HPDE6-E6E7 (cell line): ENCODE measurements at regions not wholly inside any gene's neighbourhood (a gene's known extent, or its start where the extent isn't known, plus 50 kb on each side); places are given as distances from the start of the nearest gene placed in this dataset.

Experiments
- DNase-seq: peaks from one replicate; pipeline ENCODE4 v3.0.0; 2011; ENCODE audit warnings: missing footprints; ENCODE audit errors: extremely low spot score

- DNase-seq, result peak; percentile 26
These were observed 683.5 kb downstream of the TRIML1 start for GRCh38 chr4:188822698-188823097.

DNA sequence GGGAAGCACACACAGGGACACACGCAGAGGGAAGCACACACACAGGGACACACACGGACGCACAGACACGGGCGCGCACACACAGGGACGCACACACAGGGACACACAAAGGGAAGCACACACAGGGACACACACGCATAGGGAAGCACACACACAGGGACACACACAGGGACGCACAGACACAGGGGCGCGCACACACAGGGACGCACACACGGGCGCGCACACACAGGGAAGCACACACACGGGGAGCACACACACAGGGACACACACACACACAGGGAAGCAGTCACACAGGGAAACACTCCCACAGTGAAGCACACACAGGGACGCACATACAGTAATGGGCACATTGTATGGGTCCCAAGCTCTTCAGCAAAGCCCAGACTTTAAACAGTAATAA lies 685.3 kb downstream of the TRIML1 start:
- DNase-seq, result no peak

GRCh38 chr4:188826393-188826792 lies 687.2 kb downstream of the TRIML1 start:
- DNase-seq, result no peak

GRCh38 chr4:188839704-188840103 lies 700.5 kb downstream of the TRIML1 start:
- DNase-seq, result no peak

DNA sequence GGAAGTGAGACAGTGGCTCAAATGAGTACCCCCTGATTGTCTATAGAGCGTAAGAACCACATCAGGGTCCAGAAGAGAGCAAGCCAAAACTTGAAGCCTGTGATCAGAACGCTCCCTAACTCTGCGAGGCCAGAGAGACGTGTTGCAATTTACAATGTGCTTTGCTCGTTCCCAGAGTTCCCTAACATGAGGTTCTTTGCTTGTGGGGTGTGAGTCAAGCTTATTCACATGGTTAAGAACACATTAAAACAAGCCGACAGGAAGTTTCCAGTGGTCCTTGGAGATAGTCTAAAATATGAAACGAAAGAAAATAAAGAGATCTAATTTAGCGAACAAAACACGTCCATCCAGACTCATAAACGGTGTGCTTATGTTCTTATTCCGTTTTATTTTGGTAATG lies 702.3 kb downstream of the TRIML1 start:
- DNase-seq, result no peak

DNA sequence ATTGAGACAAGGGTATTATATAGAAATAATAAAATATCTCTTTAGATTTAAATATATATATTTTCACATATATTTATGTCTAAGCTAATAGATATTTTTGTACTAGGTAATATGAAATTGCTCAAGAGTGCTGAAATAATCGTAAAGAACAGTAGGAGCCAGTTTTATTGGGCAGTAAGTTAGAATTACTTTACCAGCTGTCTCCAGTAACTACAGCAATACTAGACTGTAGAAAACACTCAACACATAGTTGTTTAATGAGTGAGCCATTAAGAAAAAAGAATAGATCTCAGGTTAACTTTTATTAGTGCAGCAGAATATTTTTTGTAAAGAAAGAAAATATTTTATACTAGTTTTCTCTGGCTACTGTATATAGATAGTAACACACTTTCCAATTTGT lies 715.2 kb downstream of the TRIML1 start:
- no peak for DNase-seq

DNA sequence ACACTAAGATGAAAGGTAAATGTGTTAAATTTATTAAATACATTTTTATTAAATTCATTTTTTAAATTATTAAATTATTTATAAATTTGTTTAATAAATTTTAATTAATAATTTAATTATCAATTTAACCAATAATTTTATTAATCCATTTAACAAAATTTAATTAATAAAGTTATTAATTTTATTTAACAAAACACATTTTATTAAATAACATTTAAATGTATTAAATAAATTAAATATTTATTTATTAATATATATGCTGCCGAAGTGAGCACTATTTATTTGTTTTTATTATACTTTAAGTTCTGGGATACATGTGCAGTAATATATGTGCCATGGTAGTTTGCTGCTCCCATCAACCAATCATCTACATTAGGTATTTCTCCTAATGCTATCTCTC lies 719.5 kb downstream of the TRIML1 start:
- DNase-seq, result no peak

GRCh38 chr4:188864741-188865140 lies 725.5 kb downstream of the TRIML1 start:
- DNase-seq, result no peak

GRCh38 chr4:188867796-188868195 lies 728.6 kb downstream of the TRIML1 start:
- peak; percentile 33 for DNase-seq

DNA sequence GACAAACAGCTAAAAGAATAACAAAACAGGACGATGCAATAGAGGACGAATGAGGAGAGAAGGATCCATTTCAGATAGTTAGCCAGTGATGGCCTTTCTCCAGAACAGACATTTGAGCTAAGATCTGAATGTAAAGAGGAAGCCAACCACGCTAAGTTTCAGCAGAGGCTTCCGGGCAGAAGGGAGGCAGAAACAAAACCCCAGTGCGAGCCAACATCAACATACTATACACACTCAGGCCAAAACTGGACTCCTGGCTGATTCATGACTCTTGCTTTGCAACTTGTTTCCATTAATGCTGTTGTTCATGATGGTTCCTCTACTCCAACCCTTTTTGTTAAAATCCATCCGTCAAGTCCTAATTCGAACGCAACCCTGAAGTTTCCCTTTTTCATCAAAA lies 730.3 kb downstream of the TRIML1 start:
- DNase-seq, result no peak

GRCh38 chr4:188872809-188873208 lies 733.6 kb downstream of the TRIML1 start:
- no peak for DNase-seq

DNA sequence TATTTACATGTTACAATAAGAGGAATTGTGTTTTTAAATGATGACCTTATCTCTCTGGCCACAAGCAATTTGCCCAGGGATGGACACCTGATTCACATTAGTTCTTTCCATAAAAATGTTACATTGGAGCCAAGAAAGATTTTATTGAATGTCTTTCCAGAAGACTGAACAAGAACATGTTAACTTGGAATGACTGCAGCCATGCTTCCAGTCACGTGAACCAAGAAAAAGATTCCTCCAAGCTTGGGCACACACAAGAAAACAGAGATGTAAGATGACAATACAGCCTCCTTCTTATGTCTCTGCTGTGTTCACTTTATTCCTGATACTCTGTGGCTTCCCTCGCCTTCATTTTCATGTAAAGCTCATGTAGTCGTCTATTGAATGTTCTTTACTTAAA lies 737.6 kb downstream of the TRIML1 start:
- no peak for DNase-seq

DNA sequence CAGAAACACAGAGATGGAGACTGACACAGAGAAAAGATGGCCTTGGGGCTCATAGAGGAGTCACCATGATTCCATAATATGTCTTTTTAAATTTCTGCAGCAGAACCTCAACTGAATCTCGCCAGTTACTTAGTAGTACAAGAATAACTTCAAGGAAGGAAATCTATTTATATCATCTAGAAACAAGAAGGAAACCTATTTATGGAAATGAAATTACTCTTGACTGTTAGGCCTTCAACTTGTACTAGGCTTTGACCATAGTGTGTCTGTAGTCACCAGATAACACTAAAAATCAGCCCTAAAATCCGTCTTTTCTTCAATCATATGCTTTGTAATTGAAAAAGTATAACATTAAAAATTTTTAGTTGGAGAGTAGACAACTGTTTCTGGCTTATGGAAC lies 740.4 kb downstream of the TRIML1 start:
- DNase-seq, result no peak

- DNase-seq, result no peak
These were observed 748.7 kb downstream of the TRIML1 start for GRCh38 chr4:188887905-188888304.

DNA sequence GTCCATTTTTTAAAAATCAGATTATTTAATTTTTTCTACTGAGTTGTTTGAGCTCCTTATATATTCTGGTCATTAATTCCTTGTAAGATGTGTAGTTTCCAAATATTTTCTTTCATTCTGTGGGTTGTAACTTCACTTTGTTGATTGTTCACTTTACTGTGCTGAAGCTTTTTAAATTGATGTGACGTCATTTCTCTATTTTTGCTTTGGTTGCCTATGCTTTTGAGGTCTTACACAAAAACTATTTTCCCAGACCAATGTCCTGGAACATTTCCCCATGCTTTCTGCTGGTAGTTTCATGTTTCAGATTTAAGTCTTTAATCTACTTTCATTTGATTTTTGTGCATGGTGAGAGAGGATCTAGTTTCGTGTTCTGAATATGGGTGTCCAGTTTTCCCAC lies 753.6 kb downstream of the TRIML1 start:
- no peak for DNase-seq

GRCh38 chr4:188903986-188904385 lies 764.7 kb downstream of the TRIML1 start:
- DNase-seq, result no peak

GRCh38 chr4:188904617-188905016 lies 765.4 kb downstream of the TRIML1 start:
- DNase-seq, result no peak

DNA sequence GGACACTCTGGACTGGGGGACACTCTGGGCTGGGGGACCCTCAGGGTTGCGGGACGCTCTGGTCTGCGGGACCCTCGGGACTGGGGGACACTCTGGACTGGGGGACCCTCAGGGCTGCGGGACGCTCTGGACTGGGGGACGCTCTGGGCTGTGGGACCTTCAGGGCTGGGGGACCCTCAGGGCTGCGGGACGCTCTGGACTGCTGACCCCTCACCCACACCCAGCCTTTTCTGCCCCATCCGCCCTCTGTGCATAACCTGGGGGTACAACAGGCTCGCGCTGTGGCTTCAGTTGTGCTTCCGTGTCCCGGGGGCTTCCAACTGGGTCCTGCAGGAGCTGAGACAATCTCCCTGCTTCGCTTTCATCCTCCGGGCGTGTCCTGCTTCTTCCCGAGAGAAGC lies 766.0 kb downstream of the TRIML1 start:
- DNase-seq, result no peak

DNA sequence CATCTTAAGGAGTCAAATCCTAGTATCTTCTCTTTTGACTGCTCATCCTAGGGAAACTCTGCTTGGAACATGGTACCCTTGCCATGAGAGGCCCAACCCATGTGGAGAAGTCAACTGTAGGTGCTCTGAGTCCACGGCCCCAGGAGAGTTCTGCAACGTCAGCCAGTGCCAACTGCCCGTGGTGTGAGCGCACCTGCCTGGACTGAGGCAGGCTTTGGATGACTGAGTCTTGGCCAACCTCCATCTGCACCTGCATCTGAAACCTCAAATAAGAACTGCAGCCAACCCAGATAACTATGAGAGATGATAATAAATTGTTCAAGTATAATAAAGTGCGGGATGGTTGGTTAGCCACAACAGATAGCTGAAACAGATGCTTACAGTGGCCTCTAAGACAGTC lies 772.0 kb downstream of the TRIML1 start:
- DNase-seq, result no peak

- DNase-seq, result no peak
These were observed 772.5 kb downstream of the TRIML1 start for GRCh38 chr4:188911707-188912106.

- DNase-seq, result no peak
These were observed 775.9 kb downstream of the TRIML1 start for GRCh38 chr4:188915175-188915574.

DNA sequence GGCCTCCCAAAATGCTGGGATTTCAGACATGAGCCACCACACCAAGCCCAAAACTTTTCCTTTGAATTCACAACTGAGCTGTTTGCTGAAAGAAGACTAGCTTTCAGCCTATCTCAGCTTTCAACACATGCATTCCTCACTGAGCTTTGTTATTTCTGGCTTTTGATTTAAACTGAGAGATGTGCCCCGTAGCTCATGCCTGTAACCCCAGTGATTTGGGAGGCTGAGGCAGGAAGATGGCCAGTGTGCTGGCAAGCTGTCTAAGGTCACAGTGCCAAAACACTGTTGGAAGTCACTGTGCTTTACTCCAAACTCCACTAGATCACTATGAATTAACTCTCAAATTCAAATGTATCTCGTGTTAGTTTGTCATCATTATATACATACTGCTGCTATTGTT lies 779.5 kb downstream of the TRIML1 start:
- DNase-seq, result no peak

DNA sequence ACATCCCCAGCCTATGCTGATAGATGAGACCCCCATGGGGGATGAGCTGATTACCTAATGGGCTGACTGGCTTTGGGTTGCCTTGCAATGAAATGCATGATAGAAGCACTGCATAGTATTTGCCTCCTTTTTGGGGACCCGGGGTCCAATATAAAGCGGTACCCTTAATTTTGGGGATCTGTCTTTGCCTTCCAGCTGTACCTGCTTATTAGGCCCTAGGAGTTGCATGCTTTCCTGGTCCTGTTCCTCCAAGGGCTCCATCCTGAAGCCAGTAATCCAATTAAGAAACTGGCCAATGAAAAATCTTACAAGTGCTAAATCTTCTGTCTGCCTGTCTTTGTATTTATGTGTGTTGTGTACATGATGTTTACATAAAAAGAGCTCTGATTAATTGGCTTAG lies 791.6 kb downstream of the TRIML1 start:
- DNase-seq, result no peak

DNA sequence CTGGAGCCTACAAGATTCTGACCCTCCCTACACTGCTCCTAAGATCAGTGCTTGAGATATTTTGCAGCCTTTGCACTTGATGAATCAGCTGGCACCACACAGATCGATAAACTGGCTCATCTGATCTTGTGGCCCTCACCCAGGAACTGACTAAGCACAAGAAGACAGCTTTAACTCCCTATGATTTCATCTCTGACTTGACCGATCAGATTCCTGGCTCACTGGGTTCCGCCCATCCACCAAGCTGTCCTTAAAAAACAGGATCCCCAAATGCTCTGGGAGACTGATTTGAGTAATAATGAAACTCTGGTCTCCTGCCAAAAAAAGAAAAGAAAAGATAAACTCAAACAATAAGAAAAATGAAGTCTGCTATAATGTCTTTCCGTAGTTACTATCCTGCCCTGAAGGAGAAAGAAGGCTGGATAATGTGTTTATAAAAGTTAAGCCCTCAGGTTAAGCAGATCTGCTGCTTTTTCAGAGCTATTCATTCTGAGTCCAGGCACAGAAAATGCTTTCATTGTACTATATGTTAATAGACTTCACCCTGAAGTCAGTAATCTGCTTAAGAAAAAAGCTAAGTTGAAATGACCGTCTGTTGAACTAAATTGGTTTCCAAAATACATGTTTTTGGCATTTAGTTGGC lies 795.2 kb downstream of the TRIML1 start:
- DNase-seq, result peak; percentile 14
